ENCODE measurements at regions not wholly inside any gene's neighbourhood (a gene's known extent, or its start where the extent isn't known, plus 50 kb on each side); places are given as distances from the start of the nearest gene placed in this dataset.

DNA sequence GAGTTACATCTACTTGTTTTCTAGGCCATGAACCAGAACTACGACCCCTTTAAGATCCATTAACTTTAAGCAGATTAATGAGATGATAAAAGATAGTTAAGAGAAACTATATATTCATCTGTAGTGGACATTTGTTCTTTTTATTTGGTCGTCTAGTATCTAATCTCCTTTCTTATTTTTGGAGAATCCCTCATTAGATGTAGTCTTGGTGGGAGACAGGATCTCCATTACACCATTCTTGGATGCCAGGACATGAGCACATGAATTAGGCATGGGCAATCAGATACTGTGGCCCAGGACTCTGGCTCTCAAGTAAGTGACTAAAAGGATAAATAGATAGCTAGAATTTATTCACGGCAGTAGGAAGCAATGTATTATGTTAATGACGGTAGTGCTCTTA, 245.0 kb downstream of the ATP23 start:
- no peak overlapping the region for H3K4me3 ChIP-seq (ENCODE audit: low read depth, low read length)

DNA sequence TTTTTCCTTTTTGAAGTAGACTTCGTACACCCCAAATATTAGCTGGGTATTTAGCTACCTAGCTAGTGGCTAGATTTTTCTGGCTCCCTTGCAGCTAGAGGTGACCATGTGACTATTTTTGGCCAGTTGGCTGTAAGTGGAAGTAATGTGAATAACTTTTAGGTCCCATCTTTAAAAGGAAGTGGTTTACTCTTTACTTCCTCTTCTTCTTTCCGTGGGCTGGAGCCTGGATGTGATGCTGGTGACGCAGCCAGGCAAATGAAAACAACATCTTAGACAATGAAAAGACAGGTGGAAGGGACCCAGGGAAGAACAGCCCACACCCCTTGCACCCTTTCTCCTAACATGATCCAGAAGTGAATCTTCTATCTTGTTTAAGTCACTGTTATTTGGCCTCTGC, 245.5 kb downstream of the ATP23 start:
- no peak overlapping the region for H3K4me3 ChIP-seq (ENCODE audit: low read depth, low read length)
- TF ChIP-seq, protein P1, sequence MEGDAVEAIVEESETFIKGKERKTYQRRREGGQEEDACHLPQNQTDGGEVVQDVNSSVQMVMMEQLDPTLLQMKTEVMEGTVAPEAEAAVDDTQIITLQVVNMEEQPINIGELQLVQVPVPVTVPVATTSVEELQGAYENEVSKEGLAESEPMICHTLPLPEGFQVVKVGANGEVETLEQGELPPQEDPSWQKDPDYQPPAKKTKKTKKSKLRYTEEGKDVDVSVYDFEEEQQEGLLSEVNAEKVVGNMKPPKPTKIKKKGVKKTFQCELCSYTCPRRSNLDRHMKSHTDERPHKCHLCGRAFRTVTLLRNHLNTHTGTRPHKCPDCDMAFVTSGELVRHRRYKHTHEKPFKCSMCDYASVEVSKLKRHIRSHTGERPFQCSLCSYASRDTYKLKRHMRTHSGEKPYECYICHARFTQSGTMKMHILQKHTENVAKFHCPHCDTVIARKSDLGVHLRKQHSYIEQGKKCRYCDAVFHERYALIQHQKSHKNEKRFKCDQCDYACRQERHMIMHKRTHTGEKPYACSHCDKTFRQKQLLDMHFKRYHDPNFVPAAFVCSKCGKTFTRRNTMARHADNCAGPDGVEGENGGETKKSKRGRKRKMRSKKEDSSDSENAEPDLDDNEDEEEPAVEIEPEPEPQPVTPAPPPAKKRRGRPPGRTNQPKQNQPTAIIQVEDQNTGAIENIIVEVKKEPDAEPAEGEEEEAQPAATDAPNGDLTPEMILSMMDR (IDR thresholded peaks at IDR 0.05; ENCODE audit: low read depth, low read length): no peak

More for the DNA sequence above, 245.0 kb downstream of the ATP23 start:
- TF ChIP-seq, protein P1 (IDR thresholded peaks at IDR 0.05; ENCODE audit: low read depth, low read length): no peak

DNA sequence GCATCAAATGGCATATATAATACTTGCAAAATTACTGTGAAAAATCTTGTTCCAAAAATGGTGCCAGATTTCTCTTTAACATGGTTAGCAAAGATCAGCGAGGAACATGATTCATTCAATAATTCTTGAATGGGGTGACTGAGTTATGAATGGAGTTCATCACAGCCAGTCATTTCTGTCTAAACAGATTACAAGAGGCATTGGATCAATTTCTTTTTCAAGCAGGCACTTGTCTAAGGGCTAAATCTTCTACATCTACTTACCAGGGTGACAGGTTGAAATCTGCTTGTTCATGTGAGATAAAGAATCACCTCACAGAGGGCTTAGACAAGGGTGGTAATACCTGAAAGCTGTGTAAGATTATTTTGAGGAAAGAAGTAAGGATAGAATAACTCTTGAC, 247.7 kb downstream of the ATP23 start:
- no peak overlapping the region for H3K4me3 ChIP-seq (ENCODE audit: low read depth, low read length)
- TF ChIP-seq, protein P1 (IDR thresholded peaks at IDR 0.05; ENCODE audit: low read depth, low read length): no peak

DNA sequence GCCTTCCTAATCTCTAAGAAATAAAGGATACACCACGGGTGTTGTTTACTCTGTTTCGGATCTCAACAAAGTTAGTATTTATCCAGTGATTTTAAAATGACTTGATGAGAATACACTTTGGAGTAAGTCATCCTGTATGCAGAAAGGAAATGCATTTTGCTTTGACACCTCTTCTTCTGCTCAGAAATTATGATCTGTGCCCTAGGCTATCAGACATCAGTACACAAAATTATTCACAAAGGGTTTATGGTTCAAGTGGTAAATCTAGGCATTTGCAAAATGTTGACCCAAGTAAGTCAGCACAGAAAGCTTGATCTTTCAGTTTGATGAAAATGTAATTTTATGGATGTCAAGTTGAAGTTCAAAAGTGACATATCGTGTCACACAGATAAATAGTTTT, 248.5 kb downstream of the ATP23 start:
- TF ChIP-seq, protein P1 (IDR thresholded peaks at IDR 0.05; ENCODE audit: low read depth, low read length): no peak
- no peak overlapping the region for H3K4me3 ChIP-seq (ENCODE audit: low read depth, low read length)

DNA sequence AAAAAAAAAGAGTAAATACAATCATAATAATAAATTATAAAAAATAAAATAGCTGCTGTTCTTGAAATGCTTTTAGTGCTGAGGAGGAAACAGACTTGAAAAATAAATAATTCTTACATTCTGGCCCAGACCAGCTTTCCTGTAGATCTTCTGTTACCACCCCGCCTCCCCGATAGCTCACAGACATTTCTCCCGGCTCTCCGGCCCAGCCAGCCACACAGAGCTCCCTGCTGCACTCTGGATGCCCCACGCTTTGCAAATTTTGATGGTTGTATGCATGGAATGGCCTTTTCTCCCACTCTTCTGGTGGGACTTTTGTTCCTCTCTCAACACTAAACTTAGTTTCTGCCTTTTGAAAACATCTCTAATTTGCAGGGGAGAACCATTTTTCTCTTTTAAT, 249.3 kb downstream of the ATP23 start:
- TF ChIP-seq, protein P1 (IDR thresholded peaks at IDR 0.05; ENCODE audit: low read depth, low read length): no peak
- no peak overlapping the region for H3K4me3 ChIP-seq (ENCODE audit: low read depth, low read length)

DNA sequence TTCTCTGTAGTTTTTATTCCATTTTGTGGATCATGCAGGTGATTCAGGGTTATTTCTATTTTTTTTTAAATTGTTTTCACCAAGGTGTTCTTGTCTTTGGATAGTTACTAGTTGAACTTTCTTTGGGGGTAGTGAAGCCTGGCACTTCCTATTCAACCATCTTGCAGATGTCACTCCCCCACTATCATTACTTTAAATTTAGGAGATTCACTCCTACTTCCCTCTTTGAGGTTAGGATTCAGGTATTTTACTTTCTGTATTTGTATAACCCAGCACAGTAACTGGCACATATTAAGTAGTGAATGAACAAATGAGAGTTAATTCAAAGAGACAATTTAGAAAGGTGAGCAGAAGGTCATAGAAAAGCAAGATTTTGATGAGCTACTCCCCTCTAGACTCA, 255.6 kb downstream of the ATP23 start:
- TF ChIP-seq, protein P1 (IDR thresholded peaks at IDR 0.05; ENCODE audit: low read depth, low read length): no peak

DNA sequence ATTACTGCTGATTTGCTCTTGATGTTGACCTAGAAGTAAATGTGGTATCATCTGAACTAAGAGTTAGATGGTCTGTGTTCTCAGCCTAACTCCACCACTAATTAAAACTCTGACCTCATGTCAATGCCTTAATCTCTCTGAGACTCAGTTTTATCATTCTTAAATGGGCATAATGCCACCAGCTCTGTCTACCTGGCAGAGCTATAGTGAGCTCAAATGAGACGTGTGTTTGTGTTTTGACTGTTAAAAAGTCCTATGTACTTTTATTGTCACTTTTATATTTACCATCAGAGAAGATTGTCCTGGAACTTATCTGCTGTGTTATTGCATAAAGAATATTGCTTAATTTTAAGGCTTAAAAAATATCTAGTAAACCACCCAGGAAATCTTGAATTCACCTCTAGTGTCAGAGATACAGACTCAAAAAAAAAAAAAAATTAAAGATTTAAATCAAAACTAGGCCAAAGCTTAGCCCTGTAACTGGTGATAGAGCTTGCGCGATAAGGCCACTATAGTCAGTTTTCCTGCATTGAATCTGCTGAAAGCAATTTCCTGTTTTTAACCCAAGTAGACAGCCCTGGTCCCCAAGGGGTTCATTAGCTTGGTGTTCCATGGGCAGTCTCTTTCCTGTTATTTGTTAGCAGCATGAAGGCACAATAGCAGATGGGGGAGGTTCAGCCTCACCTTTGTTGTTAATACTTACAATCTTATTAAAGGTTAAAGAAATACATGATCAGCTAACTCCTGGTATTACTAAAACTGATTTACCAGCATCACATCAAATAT, 261.8 kb downstream of the ATP23 start:
- H3K4me3 ChIP-seq (ENCODE audit: low read depth, low read length): no peak overlapping the region
- TF ChIP-seq, protein P1 (IDR thresholded peaks at IDR 0.05; ENCODE audit: low read depth, low read length): no peak

More for the DNA sequence above, 255.6 kb downstream of the ATP23 start:
- no peak overlapping the region for H3K4me3 ChIP-seq (ENCODE audit: low read depth, low read length)

All from WI38 (cell line).